ENCODE measurements at regions not wholly inside any gene's neighbourhood (a gene's known extent, or its start where the extent isn't known, plus 50 kb on each side); places are given as distances from the start of the nearest gene placed in this dataset.

DNA sequence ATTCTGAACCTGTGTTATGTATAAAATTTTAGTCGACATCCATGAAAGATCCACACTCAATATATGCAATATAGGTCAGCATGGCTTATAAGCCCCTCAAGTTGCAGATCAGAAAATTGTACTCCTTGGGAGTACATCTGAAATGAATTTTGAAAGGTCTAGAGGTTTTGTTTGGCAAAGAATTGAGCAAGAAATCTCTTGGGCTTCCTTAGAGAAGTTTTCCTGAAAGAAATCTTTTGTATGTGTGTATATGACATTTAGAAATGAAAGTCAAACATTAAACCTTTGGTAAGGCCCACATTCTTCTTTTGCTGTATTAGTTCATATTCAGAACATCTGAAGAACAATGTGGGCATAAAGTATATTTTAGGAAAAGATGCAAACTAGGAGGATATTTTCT, 1006.6 kb downstream of the NAALADL2 start:
- Mint-ChIP-seq H3K36me3 (ENCODE audit: insufficient read depth, unreplicated experiment) (no peaks in the 10 kb centered on the region), H3K4me3 (ENCODE audit: unreplicated experiment) (no peak overlapping the region), H3K27me3 (ENCODE audit: insufficient read depth, unreplicated experiment) (no peaks in the 10 kb centered on the region), H3K4me1 (ENCODE audit: insufficient read depth, unreplicated experiment) (no peaks in the 10 kb centered on the region), H3K9me3 (ENCODE audit: unreplicated experiment) (no peaks in the 10 kb centered on the region), H3K27ac (ENCODE audit: low read depth, unreplicated experiment) (no peak overlapping the region)
- ChIA-PET CTCF (no interaction called here), POLR2A (no interaction called here)
- intact Hi-C loops (cut with micrococcal nuclease): no loop called here
- TF ChIP-seq, protein P1, sequence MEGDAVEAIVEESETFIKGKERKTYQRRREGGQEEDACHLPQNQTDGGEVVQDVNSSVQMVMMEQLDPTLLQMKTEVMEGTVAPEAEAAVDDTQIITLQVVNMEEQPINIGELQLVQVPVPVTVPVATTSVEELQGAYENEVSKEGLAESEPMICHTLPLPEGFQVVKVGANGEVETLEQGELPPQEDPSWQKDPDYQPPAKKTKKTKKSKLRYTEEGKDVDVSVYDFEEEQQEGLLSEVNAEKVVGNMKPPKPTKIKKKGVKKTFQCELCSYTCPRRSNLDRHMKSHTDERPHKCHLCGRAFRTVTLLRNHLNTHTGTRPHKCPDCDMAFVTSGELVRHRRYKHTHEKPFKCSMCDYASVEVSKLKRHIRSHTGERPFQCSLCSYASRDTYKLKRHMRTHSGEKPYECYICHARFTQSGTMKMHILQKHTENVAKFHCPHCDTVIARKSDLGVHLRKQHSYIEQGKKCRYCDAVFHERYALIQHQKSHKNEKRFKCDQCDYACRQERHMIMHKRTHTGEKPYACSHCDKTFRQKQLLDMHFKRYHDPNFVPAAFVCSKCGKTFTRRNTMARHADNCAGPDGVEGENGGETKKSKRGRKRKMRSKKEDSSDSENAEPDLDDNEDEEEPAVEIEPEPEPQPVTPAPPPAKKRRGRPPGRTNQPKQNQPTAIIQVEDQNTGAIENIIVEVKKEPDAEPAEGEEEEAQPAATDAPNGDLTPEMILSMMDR (IDR thresholded peaks at IDR 0.05; ENCODE audit: unreplicated experiment): no peak
- no TSS peak for BruUV-seq (replicated peaks)
- DNase-seq (ENCODE audit: unreplicated experiment): no peak

DNA sequence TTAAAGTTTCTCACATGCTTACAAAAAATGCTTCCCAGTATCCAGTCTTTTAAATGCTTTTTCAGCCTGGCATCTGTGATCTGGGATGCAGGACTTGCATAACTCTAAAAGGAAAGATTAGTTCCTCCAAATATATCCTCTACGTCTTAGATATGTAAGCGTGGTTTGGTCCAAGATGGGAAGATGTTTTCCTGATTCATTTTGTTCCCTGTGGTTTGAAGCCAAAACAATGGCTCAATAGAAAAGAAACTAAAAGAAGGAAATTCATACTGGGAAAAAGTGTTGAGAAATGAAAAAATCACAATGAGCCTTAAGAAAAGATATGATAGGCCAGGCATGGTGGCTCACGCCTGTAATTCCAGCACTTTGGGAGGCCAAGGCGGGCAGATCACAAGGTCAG, 1002.8 kb downstream of the NAALADL2 start:
- TF ChIP-seq, protein P1 (IDR thresholded peaks at IDR 0.05; ENCODE audit: unreplicated experiment): no peak
- ChIA-PET CTCF (no interaction called here), POLR2A (no interaction called here)
- H3K4me1 Mint-ChIP-seq (ENCODE audit: insufficient read depth, unreplicated experiment): no peaks in the 10 kb centered on the region
- no peaks in the 10 kb centered on the region for H3K9me3 Mint-ChIP-seq (ENCODE audit: unreplicated experiment)
- intact Hi-C loops (cut with micrococcal nuclease): no loop called here
- no peaks in the 10 kb centered on the region for H3K27me3 Mint-ChIP-seq (ENCODE audit: insufficient read depth, unreplicated experiment)
- H3K4me3 Mint-ChIP-seq (ENCODE audit: unreplicated experiment): no peak overlapping the region
- no peak for DNase-seq (ENCODE audit: unreplicated experiment)
- BruUV-seq (replicated peaks): no TSS peak
- H3K36me3 Mint-ChIP-seq (ENCODE audit: insufficient read depth, unreplicated experiment): no peaks in the 10 kb centered on the region
- H3K27ac Mint-ChIP-seq (ENCODE audit: low read depth, unreplicated experiment): no peak overlapping the region

Small RNA genes in the stretch of these regions (microRNA-seq; reads per million reads assigned to microRNA genes)
- gene MIR7977: 1.7 reads per million, percentile 11 among the genes with 10 or more reads in this experiment

Data from MCF 10A (cell line).